Neural cell (in vitro differentiated cells): ENCODE measurements at regions not wholly inside any gene's neighbourhood (a gene's known extent, or its start where the extent isn't known, plus 50 kb on each side); places are given as distances from the start of the nearest gene placed in this dataset.

Experiments used
- H2AFZ ChIP-seq: fragments of 200-600, 300-800 bp; sonication (generic), shearing (Covaris generic); 2 replicates; pipeline ENCODE4 v1.6.0; 2014; ENCODE audit warnings: low read depth, mild to moderate bottlenecking, antibody characterized with exemption, low read length, moderate library complexity
- H3F3A ChIP-seq: fragments of 200-600 bp; shearing (Covaris generic); 2 replicates; pipeline ENCODE4 v1.6.1; 2016; ENCODE audit warnings: mild to moderate bottlenecking, moderate library complexity, mixed read lengths, antibody characterized with exemption, low read length; ENCODE audit not compliant: insufficient read depth, poor library complexity, severe bottlenecking
- H3K27ac ChIP-seq: fragments of 200-600, 300-800 bp; sonication (generic), shearing (Covaris generic); 2 replicates; pipeline ENCODE4 v1.5.1; 2014; ENCODE audit warnings: mild to moderate bottlenecking, low read length, moderate library complexity
- H3K27me3 ChIP-seq: fragments of 300-800, 200-600 bp; sonication (generic), shearing (Covaris generic); 2 replicates; pipeline ENCODE4 v1.6.0; 2014; ENCODE audit warnings: mild to moderate bottlenecking, low read depth, low read length, moderate library complexity; ENCODE audit not compliant: insufficient read depth
- H3K36me3 ChIP-seq: fragments of 300-800, 200-600 bp; sonication (generic), shearing (Covaris generic); 2 replicates; pipeline ENCODE4 v1.5.1; 2014; ENCODE audit warnings: mild to moderate bottlenecking, antibody characterized with exemption, low read length, moderate library complexity; ENCODE audit not compliant: insufficient read depth
- H3K4me2 ChIP-seq: fragments of 300-800, 200-600 bp; sonication (generic), shearing (Covaris generic); 2 replicates; pipeline ENCODE4 v1.6.0; 2014; ENCODE audit warnings: mild to moderate bottlenecking, low read length
- H3K4me3 ChIP-seq: fragments of 300-800, 200-600 bp; sonication (generic), shearing (Covaris generic); 2 replicates; pipeline ENCODE4 v1.5.1; 2014; ENCODE audit warnings: mild to moderate bottlenecking, low read length, moderate library complexity
- H3K79me2 ChIP-seq: fragments of 200-600 bp; shearing (Covaris generic); replicated peaks from 2 replicates; pipeline ENCODE4 v1.6.0; 2014; ENCODE audit warnings: mild to moderate bottlenecking, low read length, moderate library complexity; ENCODE audit not compliant: insufficient read depth
- H3K9ac ChIP-seq: fragments of 300-800, 200-600 bp; sonication (generic), shearing (Covaris generic); 2 replicates; pipeline ENCODE4 v1.6.1; 2016; ENCODE audit warnings: mild to moderate bottlenecking, low read length, mixed read lengths
- H3K9me2 ChIP-seq: fragments of 200-600 bp; shearing (Covaris generic); 2 replicates; pipeline ENCODE4 v1.6.1; 2016; ENCODE audit warnings: mild to moderate bottlenecking, low read length, mixed read lengths; ENCODE audit not compliant: insufficient read depth
- H3K9me3 ChIP-seq: fragments of 200-600, 300-800 bp; sonication (generic), shearing (Covaris generic); 2 replicates; pipeline ENCODE4 v1.6.1; 2016; ENCODE audit warnings: mild to moderate bottlenecking, mixed run types, low read length, moderate library complexity, mixed read lengths
- H4K20me1 ChIP-seq: fragments of 200-600 bp; shearing (Covaris generic); 2 replicates; pipeline ENCODE4 v1.6.1; 2016; ENCODE audit warnings: mild to moderate bottlenecking, mixed run types; ENCODE audit not compliant: insufficient read depth
- EP300 ChIP-seq: fragments of 450-650 bp; conservative IDR thresholded peaks from 2 replicates; pipeline ENCODE4 v1.6.1; 2014; ENCODE audit warnings: antibody characterized with exemption, mild to moderate bottlenecking, moderate library complexity; ENCODE audit not compliant: poor library complexity, severe bottlenecking
- EZH2 ChIP-seq: fragments of 200-600, 300-800 bp; shearing (Covaris generic), sonication (generic); IDR thresholded peaks from 2 replicates; pipeline ENCODE4 v1.6.1; 2014; ENCODE audit warnings: antibody characterized with exemption, low read length, borderline replicate concordance, mild to moderate bottlenecking; ENCODE audit not compliant: insufficient read depth, poor library complexity, severe bottlenecking
- MXI1 ChIP-seq: fragments of 450-650 bp; conservative IDR thresholded peaks from 2 replicates; pipeline ENCODE4 v1.6.1; 2014; ENCODE audit warnings: antibody characterized with exemption, mild to moderate bottlenecking; ENCODE audit not compliant: poor library complexity, severe bottlenecking
- POLR2AphosphoS5 ChIP-seq: IDR thresholded peaks from 2 replicates; pipeline ENCODE4 v1.6.1; 2012
- RAD21 ChIP-seq: fragments of 450-650 bp; conservative IDR thresholded peaks from 2 replicates; pipeline ENCODE4 v1.6.1; 2014; ENCODE audit warnings: antibody characterized with exemption, mild to moderate bottlenecking, moderate library complexity
- SMC3 ChIP-seq: fragments of 450-650 bp; conservative IDR thresholded peaks from 2 replicates; pipeline ENCODE4 v1.6.1; 2014; ENCODE audit warnings: antibody characterized with exemption, mild to moderate bottlenecking, moderate library complexity; ENCODE audit not compliant: poor library complexity
- TAF1 ChIP-seq: IDR thresholded peaks from 2 replicates; pipeline ENCODE4 v1.6.1; 2012; ENCODE audit warnings: low read depth
- TF ChIP-seq, protein P1 (sequence below): IDR thresholded peaks from 2 replicates; pipeline ENCODE4 v1.6.1; 2012; ENCODE audit warnings: borderline replicate concordance
- TF ChIP-seq, protein P2 (sequence below): fragments of 450-650 bp; IDR thresholded peaks from 2 replicates; pipeline ENCODE4 v1.5.1; 2014; ENCODE audit warnings: antibody characterized with exemption, mild to moderate bottlenecking, moderate library complexity; ENCODE audit not compliant: poor library complexity, severe bottlenecking

DNA sequence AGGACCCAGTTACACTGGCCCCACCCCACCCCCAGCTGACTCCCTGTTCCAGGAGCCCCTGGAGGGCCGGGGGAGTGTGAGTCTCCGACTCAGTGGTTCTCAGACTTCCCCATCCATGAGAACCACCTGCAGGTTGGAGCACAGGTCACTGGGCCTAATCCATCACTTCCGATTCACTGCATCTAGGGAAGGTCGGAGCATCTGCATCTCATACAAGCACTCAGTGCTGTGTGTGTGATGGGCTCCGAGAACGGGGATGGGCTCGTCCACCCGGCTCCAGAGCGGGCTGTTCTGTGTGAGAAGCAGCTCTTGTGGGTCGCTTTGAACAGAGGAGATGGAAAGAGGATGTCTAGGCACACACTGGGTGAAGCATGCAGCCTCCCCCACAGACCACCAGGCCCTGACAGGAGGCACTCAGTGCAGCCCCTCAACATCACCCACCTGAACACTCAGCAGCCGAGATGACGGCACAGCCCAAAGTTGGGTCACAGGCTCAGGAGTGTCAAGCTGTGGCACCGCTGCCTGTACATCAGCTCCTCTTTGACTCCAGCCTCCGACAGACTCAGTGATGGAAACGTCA lies 541.4 kb downstream of the BRD1 start:
- Histone ChIP-seq H4K20me1 (no peaks in the 10 kb centered on the region), H3K9me3 (no peaks in the 10 kb centered on the region), H3F3A (no peaks in the 10 kb centered on the region), H3K27me3 (no peaks in the 10 kb centered on the region), H3K27ac (no peak overlapping the region), H3K9ac (no peak overlapping the region), H3K9me2 (no peaks in the 10 kb centered on the region), H3K79me2 (no peaks in the 10 kb centered on the region), H3K4me2 (no peak overlapping the region), H2AFZ (no peak overlapping the region), H3K36me3 (no peaks in the 10 kb centered on the region), H3K4me3 (no peak overlapping the region)
- TF ChIP-seq EP300 (no peak), POLR2AphosphoS5 (no peak), TAF1 (no peak), EZH2 (no peak), MXI1 (no peak), SMC3 (no peak), RAD21 (no peak)
- TF ChIP-seq, protein P1, sequence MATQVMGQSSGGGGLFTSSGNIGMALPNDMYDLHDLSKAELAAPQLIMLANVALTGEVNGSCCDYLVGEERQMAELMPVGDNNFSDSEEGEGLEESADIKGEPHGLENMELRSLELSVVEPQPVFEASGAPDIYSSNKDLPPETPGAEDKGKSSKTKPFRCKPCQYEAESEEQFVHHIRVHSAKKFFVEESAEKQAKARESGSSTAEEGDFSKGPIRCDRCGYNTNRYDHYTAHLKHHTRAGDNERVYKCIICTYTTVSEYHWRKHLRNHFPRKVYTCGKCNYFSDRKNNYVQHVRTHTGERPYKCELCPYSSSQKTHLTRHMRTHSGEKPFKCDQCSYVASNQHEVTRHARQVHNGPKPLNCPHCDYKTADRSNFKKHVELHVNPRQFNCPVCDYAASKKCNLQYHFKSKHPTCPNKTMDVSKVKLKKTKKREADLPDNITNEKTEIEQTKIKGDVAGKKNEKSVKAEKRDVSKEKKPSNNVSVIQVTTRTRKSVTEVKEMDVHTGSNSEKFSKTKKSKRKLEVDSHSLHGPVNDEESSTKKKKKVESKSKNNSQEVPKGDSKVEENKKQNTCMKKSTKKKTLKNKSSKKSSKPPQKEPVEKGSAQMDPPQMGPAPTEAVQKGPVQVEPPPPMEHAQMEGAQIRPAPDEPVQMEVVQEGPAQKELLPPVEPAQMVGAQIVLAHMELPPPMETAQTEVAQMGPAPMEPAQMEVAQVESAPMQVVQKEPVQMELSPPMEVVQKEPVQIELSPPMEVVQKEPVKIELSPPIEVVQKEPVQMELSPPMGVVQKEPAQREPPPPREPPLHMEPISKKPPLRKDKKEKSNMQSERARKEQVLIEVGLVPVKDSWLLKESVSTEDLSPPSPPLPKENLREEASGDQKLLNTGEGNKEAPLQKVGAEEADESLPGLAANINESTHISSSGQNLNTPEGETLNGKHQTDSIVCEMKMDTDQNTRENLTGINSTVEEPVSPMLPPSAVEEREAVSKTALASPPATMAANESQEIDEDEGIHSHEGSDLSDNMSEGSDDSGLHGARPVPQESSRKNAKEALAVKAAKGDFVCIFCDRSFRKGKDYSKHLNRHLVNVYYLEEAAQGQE, result no peak
- TF ChIP-seq, protein P2, sequence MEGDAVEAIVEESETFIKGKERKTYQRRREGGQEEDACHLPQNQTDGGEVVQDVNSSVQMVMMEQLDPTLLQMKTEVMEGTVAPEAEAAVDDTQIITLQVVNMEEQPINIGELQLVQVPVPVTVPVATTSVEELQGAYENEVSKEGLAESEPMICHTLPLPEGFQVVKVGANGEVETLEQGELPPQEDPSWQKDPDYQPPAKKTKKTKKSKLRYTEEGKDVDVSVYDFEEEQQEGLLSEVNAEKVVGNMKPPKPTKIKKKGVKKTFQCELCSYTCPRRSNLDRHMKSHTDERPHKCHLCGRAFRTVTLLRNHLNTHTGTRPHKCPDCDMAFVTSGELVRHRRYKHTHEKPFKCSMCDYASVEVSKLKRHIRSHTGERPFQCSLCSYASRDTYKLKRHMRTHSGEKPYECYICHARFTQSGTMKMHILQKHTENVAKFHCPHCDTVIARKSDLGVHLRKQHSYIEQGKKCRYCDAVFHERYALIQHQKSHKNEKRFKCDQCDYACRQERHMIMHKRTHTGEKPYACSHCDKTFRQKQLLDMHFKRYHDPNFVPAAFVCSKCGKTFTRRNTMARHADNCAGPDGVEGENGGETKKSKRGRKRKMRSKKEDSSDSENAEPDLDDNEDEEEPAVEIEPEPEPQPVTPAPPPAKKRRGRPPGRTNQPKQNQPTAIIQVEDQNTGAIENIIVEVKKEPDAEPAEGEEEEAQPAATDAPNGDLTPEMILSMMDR, result no peak

DNA sequence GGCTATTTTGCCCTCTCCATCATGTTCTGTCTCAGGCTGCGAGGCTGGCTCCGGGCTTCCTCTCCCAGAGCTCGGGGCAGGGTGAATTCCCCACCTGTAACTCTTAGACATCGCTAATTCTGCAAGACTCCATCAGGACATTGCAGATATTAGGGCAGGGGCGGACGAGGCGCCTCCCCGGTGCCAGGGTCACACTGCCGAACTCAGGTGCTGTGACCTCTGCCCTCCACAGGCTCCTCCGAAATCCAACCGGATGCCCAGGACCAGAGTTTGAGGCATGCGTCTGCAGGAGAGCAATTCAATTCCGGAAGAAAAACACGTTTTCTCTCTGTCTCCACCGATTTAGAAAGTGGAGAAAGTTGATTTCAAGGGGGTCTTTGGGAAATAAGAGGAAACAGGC lies 542.7 kb downstream of the BRD1 start:
- TF ChIP-seq, protein P2, result no peak
- no peak for TF ChIP-seq RAD21
- TF ChIP-seq POLR2AphosphoS5, result no peak
- no peak overlapping the region for H3K4me3 ChIP-seq

More for the DNA sequence above, 542.7 kb downstream of the BRD1 start:
- H3K27ac ChIP-seq, result no peak overlapping the region
- no peaks in the 10 kb centered on the region for H3K36me3 ChIP-seq
- H3F3A ChIP-seq, result no peaks in the 10 kb centered on the region
- no peaks in the 10 kb centered on the region for H3K9me2 ChIP-seq
- no peaks in the 10 kb centered on the region for H3K79me2 ChIP-seq
- H3K27me3 ChIP-seq, result no peaks in the 10 kb centered on the region
- H3K9ac ChIP-seq, result no peak overlapping the region
- no peak overlapping the region for H3K4me2 ChIP-seq
- no peaks in the 10 kb centered on the region for H4K20me1 ChIP-seq
- no peaks in the 10 kb centered on the region for H3K9me3 ChIP-seq
- H2AFZ ChIP-seq, result no peak overlapping the region
